Stimulated activated CD4-positive, alpha-beta T cell treated with anti-CD3 and anti-CD28 coated beads, Interleukin-15, amount 100 ng/mL, for 48 hours (primary cell): ENCODE measurements at regions not wholly inside any gene's neighbourhood (a gene's known extent, or its start where the extent isn't known, plus 50 kb on each side); places are given as distances from the start of the nearest gene placed in this dataset.

ENCODE experiments used
- DNase-seq, 2 donors: peaks; one replicate each; pipeline ENCODE4 v3.0.0-alpha.2; 2020; ENCODE audit warnings: low read depth in 2 of 2

- no peak for DNase-seq
These were observed 330.6 kb upstream of the PIK3C3 start for GRCh38 chr18:41624460-41624859.

- no peak for DNase-seq
These were observed 333.9 kb upstream of the PIK3C3 start for GRCh38 chr18:41621177-41621576.

GRCh38 chr18:41618147-41618546, 336.9 kb upstream of the PIK3C3 start:
- no peak for DNase-seq

GRCh38 chr18:41617647-41618046, 337.4 kb upstream of the PIK3C3 start:
- no peak for DNase-seq

GRCh38 chr18:41613003-41613609, 341.9 kb upstream of the PIK3C3 start:
- DNase-seq = no peak

- DNase-seq = no peak
These were observed 350.1 kb upstream of the PIK3C3 start for GRCh38 chr18:41604964-41605363.

GRCh38 chr18:41602034-41602433, 353.0 kb upstream of the PIK3C3 start:
- DNase-seq = no peak

- DNase-seq = no peak
These were observed 354.2 kb upstream of the PIK3C3 start for GRCh38 chr18:41600693-41601391.

- no peak for DNase-seq
These were observed 355.6 kb upstream of the PIK3C3 start for GRCh38 chr18:41599466-41599865.

GRCh38 chr18:41594582-41594981, 360.5 kb upstream of the PIK3C3 start:
- DNase-seq = no peak

- no peak for DNase-seq
These were observed 361.8 kb upstream of the PIK3C3 start for GRCh38 chr18:41593171-41593675.

GRCh38 chr18:41587976-41588375, 367.1 kb upstream of the PIK3C3 start:
- no peak for DNase-seq

GRCh38 chr18:41585512-41585911, 369.5 kb upstream of the PIK3C3 start:
- DNase-seq = no peak

- DNase-seq = no peak
These were observed 375.8 kb upstream of the PIK3C3 start for GRCh38 chr18:41579185-41579584.

- DNase-seq = no peak
These were observed 377.5 kb upstream of the PIK3C3 start for GRCh38 chr18:41577529-41577928.

- DNase-seq = no peak
These were observed 378.4 kb upstream of the PIK3C3 start for GRCh38 chr18:41576643-41577042.

- no peak for DNase-seq
These were observed 385.2 kb upstream of the PIK3C3 start for GRCh38 chr18:41569867-41570266.

- no peak for DNase-seq
These were observed 393.1 kb upstream of the PIK3C3 start for GRCh38 chr18:41561961-41562360.

- no peak for DNase-seq
These were observed 396.3 kb upstream of the PIK3C3 start for GRCh38 chr18:41558715-41559114.

- DNase-seq = no peak
These were observed 401.3 kb upstream of the PIK3C3 start for GRCh38 chr18:41553716-41554115.

- DNase-seq = no peak
These were observed 406.3 kb upstream of the PIK3C3 start for GRCh38 chr18:41548521-41549260.

GRCh38 chr18:41545091-41545888, 409.7 kb upstream of the PIK3C3 start:
- DNase-seq = no peak
